H1 (cell line): ENCODE measurements at regions not wholly inside any gene's neighbourhood (a gene's known extent, or its start where the extent isn't known, plus 50 kb on each side); places are given as distances from the start of the nearest gene placed in this dataset.

Experiments used
- CTCF ChIA-PET: fragments of 300-600 bp; sonication (Branson Sonifier 250); formaldehyde crosslinking; loops from one replicate; lab custom pipeline; 2021; ENCODE audit not compliant: partially characterized antibody; lab: Charles Lee
- POLR2A ChIA-PET: fragments of 300-600 bp; sonication (Branson Sonifier 250); formaldehyde crosslinking; loops from one replicate; lab custom pipeline; 2021; ENCODE audit warnings: inconsistent platforms; ENCODE audit not compliant: partially characterized antibody; lab: Charles Lee
- DNase-seq, 2 experiments: peaks; one replicate each; pipeline versions ENCODE4 v3.0.0 to v3.0.0-alpha.2; 2010 to 2022; ENCODE audit warnings: low spot score in 2 of 2, low read depth in 1 of 2, mixed read lengths in 1 of 2
- FAIRE-seq: peaks from 2 replicates; lab custom pipeline; 2011; peaks lifted over from hg19 to GRCh38; lab: Jason Lieb, UNC
- H2AFZ ChIP-seq: 2 replicates; pipeline ENCODE4 v1.8.1; 2012; ENCODE audit warnings: low read length, inconsistent platforms
- H2AK5ac ChIP-seq: 2 replicates; pipeline ENCODE4 v1.6.1; 2013; ENCODE audit warnings: low read depth, low read length
- H2BK120ac ChIP-seq: replicated peaks from 2 replicates; pipeline ENCODE3; 2013; ENCODE audit warnings: low read depth, low read length, inconsistent platforms
- H2BK12ac ChIP-seq: 2 replicates; pipeline ENCODE4 v1.6.1; 2013; ENCODE audit warnings: low read depth, low read length
- H2BK15ac ChIP-seq: 2 replicates; pipeline ENCODE4 v1.6.1; 2013; ENCODE audit warnings: low read length
- H2BK20ac ChIP-seq: 2 replicates; pipeline ENCODE4 v1.6.1; 2013; ENCODE audit warnings: low read length
- H2BK5ac ChIP-seq: 2 replicates; pipeline ENCODE4 v1.6.1; 2013; ENCODE audit warnings: low read depth, low read length
- H3K14ac ChIP-seq: 2 replicates; pipeline ENCODE4 v1.6.1; 2013; ENCODE audit warnings: inconsistent platforms; ENCODE audit not compliant: insufficient read length
- H3K18ac ChIP-seq: 2 replicates; pipeline ENCODE4 v1.6.1; 2013; ENCODE audit warnings: low read length; ENCODE audit errors: extremely low read depth
- H3K23ac ChIP-seq: 2 replicates; pipeline ENCODE4 v1.6.1; 2013; ENCODE audit warnings: inconsistent platforms; ENCODE audit not compliant: insufficient read length
- H3K23me2 ChIP-seq: 2 replicates; pipeline ENCODE4 v1.6.1; 2013; ENCODE audit warnings: low read depth, low read length
- H3K27ac ChIP-seq: 2 replicates; pipeline ENCODE4 v1.6.1; 2011; ENCODE audit warnings: low read depth, low read length, inconsistent platforms
- H3K27me3 ChIP-seq, 4 experiments: replicated peaks in 1 of 4; 1 replicate in 1 of 4; 2 replicates in 3 of 4; pipeline versions ENCODE4 v1.6.1 to v1.8.1; 2011 to 2013; ENCODE audit warnings: low read length in 3 of 4, mild to moderate bottlenecking in 3 of 4, inconsistent platforms in 2 of 4, mixed read lengths in 2 of 4, moderate library complexity in 1 of 4; ENCODE audit not compliant: control insufficient read depth in 3 of 4, insufficient read depth in 3 of 4; ENCODE audit errors: extremely low read depth in 1 of 4
- H3K36me3 ChIP-seq, 4 experiments: 2 replicates each; pipeline versions ENCODE4 v1.6.1 to v1.8.1; 2011 to 2013; ENCODE audit warnings: mild to moderate bottlenecking in 4 of 4, low read length in 3 of 4, moderate library complexity in 2 of 4, control low read depth in 1 of 4, inconsistent platforms in 1 of 4; ENCODE audit not compliant: insufficient read depth in 4 of 4, control insufficient read depth in 2 of 4
- H3K4ac ChIP-seq: replicated peaks from 2 replicates; pipeline ENCODE3; 2013; ENCODE audit warnings: low read length, low read depth, mixed read lengths, inconsistent platforms; ENCODE audit not compliant: insufficient read length
- H3K4me1 ChIP-seq, 4 experiments: replicated peaks in 1 of 4; 1 replicate in 1 of 4; 2 replicates in 3 of 4; pipeline versions ENCODE4 v1.6.1 to v1.8.1; 2011 to 2013; ENCODE audit warnings: low read length in 3 of 4, inconsistent platforms in 2 of 4, mixed read lengths in 1 of 4; ENCODE audit not compliant: insufficient read depth in 4 of 4, control insufficient read depth in 3 of 4
- H3K4me2 ChIP-seq, 2 experiments: 2 replicates each; pipeline versions ENCODE4 v1.6.1 to v1.8.1; 2011 to 2013; ENCODE audit warnings: low read depth in 2 of 2, low read length in 2 of 2, control low read depth in 1 of 2, inconsistent platforms in 1 of 2, mild to moderate bottlenecking in 1 of 2; ENCODE audit not compliant: insufficient read depth in 1 of 2
- H3K4me3 ChIP-seq, 4 experiments: fragments of 200-600, 300-600 bp in 1 of 4; sonication (generic), shearing (Covaris generic), sonication (Bioruptor Twin) in 1 of 4; 2 replicates each; pipeline versions ENCODE4 v1.5.1 to v1.8.1; 2011 to 2016; ENCODE audit warnings: low read length in 4 of 4, low read depth in 3 of 4, control low read depth in 2 of 4, inconsistent platforms in 2 of 4, mild to moderate bottlenecking in 2 of 4, mixed read lengths in 1 of 4, moderate library complexity in 1 of 4; ENCODE audit not compliant: insufficient read depth in 2 of 4; ENCODE audit errors: extremely low read depth in 1 of 4
- H3K56ac ChIP-seq: replicated peaks from 2 replicates; pipeline ENCODE3; 2013; ENCODE audit warnings: low read depth, mild to moderate bottlenecking, mixed read lengths, low read length, inconsistent platforms; ENCODE audit not compliant: insufficient read length
- H3K79me1 ChIP-seq: 2 replicates; pipeline ENCODE4 v1.6.1; 2013; ENCODE audit warnings: low read depth, low read length, control low read depth
- H3K79me2 ChIP-seq, 2 experiments: 2 replicates each; pipeline versions ENCODE4 v1.6.1 to v1.8.1; 2012 to 2013; ENCODE audit warnings: low read length in 2 of 2, mild to moderate bottlenecking in 2 of 2, inconsistent platforms in 1 of 2; ENCODE audit not compliant: insufficient read depth in 2 of 2, control insufficient read depth in 1 of 2
- H3K9ac ChIP-seq, 4 experiments: replicated peaks in 1 of 4; 1 replicate in 1 of 4; 2 replicates in 3 of 4; pipeline versions ENCODE4 v1.6.1 to v1.8.1; 2011 to 2013; ENCODE audit warnings: low read depth in 3 of 4, low read length in 3 of 4, control low read depth in 2 of 4, mild to moderate bottlenecking in 2 of 4, moderate library complexity in 2 of 4, inconsistent platforms in 1 of 4; ENCODE audit errors: extremely low read depth in 1 of 4
- H3K9me3 ChIP-seq, 2 experiments: 2 replicates each; pipeline versions ENCODE4 v1.6.1 to v1.8.1; 2012 to 2013; ENCODE audit warnings: mild to moderate bottlenecking in 2 of 2, moderate library complexity in 2 of 2, control low read depth in 1 of 2, inconsistent platforms in 1 of 2, low read depth in 1 of 2, low read length in 1 of 2, mixed read lengths in 1 of 2; ENCODE audit not compliant: insufficient read depth in 2 of 2
- H4K20me1 ChIP-seq, 2 experiments: replicated peaks in 1 of 2; 2 replicates each; pipeline versions ENCODE3 to v1.8.1; 2011 to 2013; ENCODE audit warnings: inconsistent platforms in 2 of 2, low read length in 2 of 2, mild to moderate bottlenecking in 1 of 2; ENCODE audit not compliant: insufficient read depth in 2 of 2, control insufficient read depth in 1 of 2
- H4K5ac ChIP-seq: 2 replicates; pipeline ENCODE4 v1.6.1; 2013; ENCODE audit warnings: low read length, low read depth, mixed read lengths, inconsistent platforms; ENCODE audit not compliant: insufficient read length
- H4K8ac ChIP-seq: 2 replicates; pipeline ENCODE4 v1.8.0; 2013; ENCODE audit warnings: mild to moderate bottlenecking, moderate library complexity, low read length, inconsistent platforms; ENCODE audit not compliant: insufficient read depth; ENCODE audit errors: extremely low read depth
- H4K91ac ChIP-seq: replicated peaks from 2 replicates; pipeline ENCODE3; 2013; ENCODE audit warnings: low read length, mixed read lengths, inconsistent platforms; ENCODE audit not compliant: insufficient read length
- CHD1 ChIP-seq: IDR thresholded peaks from 2 replicates; pipeline ENCODE4 v1.6.1; 2012; ENCODE audit warnings: low read depth, low read length, improper control_type of control experiment
- CREB1 ChIP-seq: IDR thresholded peaks from 2 replicates; pipeline ENCODE4 v1.6.1; 2012; ENCODE audit warnings: inconsistent platforms
- GABPA ChIP-seq: IDR thresholded peaks from 2 replicates; pipeline ENCODE4 v1.6.1; 2011; ENCODE audit warnings: mild to moderate bottlenecking, low read length, moderate library complexity, borderline replicate concordance; ENCODE audit not compliant: insufficient read depth
- HDAC6 ChIP-seq: IDR thresholded peaks from one replicate; pipeline ENCODE4 v1.7.1; 2012; ENCODE audit warnings: low read depth, mild to moderate bottlenecking, inconsistent platforms, low read length, moderate library complexity
- KDM1A ChIP-seq: fragments of 200-600, 300-600 bp; sonication (generic); IDR thresholded peaks from 2 replicates; pipeline ENCODE4 v1.7.1; 2016; ENCODE audit warnings: mild to moderate bottlenecking, low read length, borderline replicate concordance
- NRF1 ChIP-seq: IDR thresholded peaks from 2 replicates; pipeline ENCODE4 v1.6.1; 2011; ENCODE audit warnings: mild to moderate bottlenecking, low read depth, low read length, improper control_type of control experiment
- RFX5 ChIP-seq: IDR thresholded peaks from 2 replicates; pipeline ENCODE4 v1.6.1; 2011; ENCODE audit warnings: low read depth, low read length, improper control_type of control experiment, borderline replicate concordance
- RXRA ChIP-seq: IDR thresholded peaks from 2 replicates; pipeline ENCODE4 v1.6.1; 2011; ENCODE audit warnings: low read depth, mild to moderate bottlenecking, low read length, moderate library complexity; ENCODE audit not compliant: insufficient read depth
- SAP30 ChIP-seq: fragments of 300-600 bp; sonication (generic); IDR thresholded peaks from 2 replicates; pipeline ENCODE4 v1.7.1; 2012; ENCODE audit warnings: low read length, moderate library complexity, mild to moderate bottlenecking, inconsistent platforms; ENCODE audit not compliant: insufficient read depth, insufficient replicate concordance
- TAF1 ChIP-seq: IDR thresholded peaks from 2 replicates; pipeline ENCODE4 v1.6.1; 2011; ENCODE audit warnings: mild to moderate bottlenecking, low read depth, low read length
- TCF12 ChIP-seq: IDR thresholded peaks from 2 replicates; pipeline ENCODE4 v1.6.1; 2011; ENCODE audit warnings: low read depth, mild to moderate bottlenecking, low read length
- TEAD4 ChIP-seq: IDR thresholded peaks from 2 replicates; pipeline ENCODE4 v1.6.1; 2012; ENCODE audit warnings: low read depth, low read length, inconsistent platforms, mixed read lengths
- WGBS, 2 experiments: shearing (Covaris generic) in 1 of 2; methylation state at CpG; one replicate each; pipeline versions ENCODE4 v1.1.6 to v1.1.7; 2013 to 2015; ENCODE audit warnings: low lambda C conversion rate in 2 of 2, mixed read lengths in 2 of 2, inconsistent platforms in 1 of 2, low coverage in 1 of 2, missing lambda C conversion rate in 1 of 2; ENCODE audit not compliant: insufficient replicate concordance in 2 of 2, insufficient coverage in 1 of 2, insufficient read length in 1 of 2; ENCODE audit errors: extremely low coverage in 1 of 2, missing lambda C conversion rate in 1 of 2; 5-methylcytosine and 5-hydroxymethylcytosine counted together
- TF ChIP-seq, protein P1 (sequence below): IDR thresholded peaks from 2 replicates; pipeline ENCODE4 v1.6.1; 2011; ENCODE audit warnings: low read depth, mild to moderate bottlenecking, low read length; ENCODE audit not compliant: insufficient read depth
- TF ChIP-seq, protein P2 (sequence below): IDR thresholded peaks from 2 replicates; pipeline ENCODE4 v1.6.1; 2011; ENCODE audit warnings: low read length, improper control_type of control experiment

DNA sequence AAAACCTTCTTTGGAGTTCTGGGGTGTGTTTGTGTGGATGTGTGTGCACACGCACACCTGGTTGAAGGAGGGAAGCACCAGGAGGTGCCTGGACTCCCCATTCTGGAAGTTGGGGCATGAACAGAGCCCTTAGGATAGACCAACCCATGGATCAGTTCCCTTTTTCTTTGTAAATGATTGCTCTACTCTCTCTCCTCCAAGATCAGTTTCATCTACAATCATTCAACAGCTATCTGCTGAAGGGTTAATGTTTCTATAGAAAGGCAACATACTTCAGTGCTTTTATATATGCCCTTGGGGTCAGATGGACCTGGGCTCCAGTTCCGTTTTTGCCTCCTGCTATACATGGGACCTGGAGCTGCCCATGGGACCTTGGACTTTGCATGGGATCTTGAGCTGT, 352.1 kb upstream of the CFAP20DC start:
- Histone ChIP-seq H4K20me1 (no peaks in the 10 kb centered on the region), H4K5ac (no peak overlapping the region), H3K27ac (no peak overlapping the region), H2AFZ (no peak overlapping the region), H3K23ac (no peak overlapping the region), H3K79me2 (no peaks in the 10 kb centered on the region), H2BK12ac (no peak overlapping the region), H3K18ac (no peak overlapping the region), H4K91ac (no peak overlapping the region), H3K36me3 (no peaks in the 10 kb centered on the region), H2BK5ac (no peak overlapping the region), H2BK120ac (no peak overlapping the region), H3K9me3 (no peaks in the 10 kb centered on the region), H2AK5ac (no peak overlapping the region), H3K56ac (no peak overlapping the region), H3K4me3 (no peak overlapping the region), H3K9ac (no peak overlapping the region), H3K4ac (no peak overlapping the region), H3K79me1 (no peaks in the 10 kb centered on the region), H3K4me2 (no peak overlapping the region), H2BK15ac (no peak overlapping the region), H4K8ac (no peak overlapping the region), H3K27me3 (no peaks in the 10 kb centered on the region; a peak in 1 of 7 replicates), H2BK20ac (no peak overlapping the region), H3K23me2 (no peaks in the 10 kb centered on the region), H3K14ac (no peak overlapping the region), H3K4me1 (peaks cover 0 to 2% (median under 1%) of the 10 kb centered on the region in 4 experiments; a peak in 2 of 7 replicates)
- ChIA-PET CTCF (interaction anchor here (1.2 kb wide), 1 partner anchor 88 kb away, joined by 5 read pairs; no protein-coding TSS in a partner anchor), POLR2A (no interaction called here)
- FAIRE-seq (no peak), DNase-seq (no peak)
- WGBS, 2 experiments = 93% methylated on average over 2 of the region's 2 CpGs; no CpG with 5 or more reads in 1 of the 2 experiments
- TF ChIP-seq CHD1 (no peak), KDM1A (no peak), SAP30 (no peak), TAF1 (no peak), CREB1 (no peak), RXRA (no peak), TEAD4 (no peak), RFX5 (no peak), HDAC6 (no peak), TCF12 (no peak), NRF1 (no peak), GABPA (no peak)
- TF ChIP-seq, protein P1, sequence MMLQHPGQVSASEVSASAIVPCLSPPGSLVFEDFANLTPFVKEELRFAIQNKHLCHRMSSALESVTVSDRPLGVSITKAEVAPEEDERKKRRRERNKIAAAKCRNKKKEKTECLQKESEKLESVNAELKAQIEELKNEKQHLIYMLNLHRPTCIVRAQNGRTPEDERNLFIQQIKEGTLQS = no peak
- TF ChIP-seq, protein P2, sequence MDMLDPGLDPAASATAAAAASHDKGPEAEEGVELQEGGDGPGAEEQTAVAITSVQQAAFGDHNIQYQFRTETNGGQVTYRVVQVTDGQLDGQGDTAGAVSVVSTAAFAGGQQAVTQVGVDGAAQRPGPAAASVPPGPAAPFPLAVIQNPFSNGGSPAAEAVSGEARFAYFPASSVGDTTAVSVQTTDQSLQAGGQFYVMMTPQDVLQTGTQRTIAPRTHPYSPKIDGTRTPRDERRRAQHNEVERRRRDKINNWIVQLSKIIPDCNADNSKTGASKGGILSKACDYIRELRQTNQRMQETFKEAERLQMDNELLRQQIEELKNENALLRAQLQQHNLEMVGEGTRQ = no peak
